HEK293T (cell line): ENCODE measurements at regions not wholly inside any gene's neighbourhood (a gene's known extent, or its start where the extent isn't known, plus 50 kb on each side); places are given as distances from the start of the nearest gene placed in this dataset.

Source experiments
- CTCF ChIA-PET: fragments of 350-600 bp; formaldehyde crosslinking; extraction: SDS; loops from one replicate; lab custom pipeline; 2021; ENCODE audit warnings: antibody characterized with exemption, inconsistent platforms; lab: Yijun Ruan, JAX
- POLR2A ChIA-PET: fragments of 350-600 bp; formaldehyde crosslinking; extraction: SDS; loops from one replicate; lab custom pipeline; 2020; ENCODE audit warnings: antibody characterized with exemption, inconsistent platforms; lab: Yijun Ruan, JAX
- DNase-seq: peaks from one replicate; pipeline ENCODE4 v3.0.0; 2012; ENCODE audit warnings: mixed read lengths; ENCODE audit errors: extremely low spot score
- ARNT ChIP-seq: fragments of 450-650 bp; IDR thresholded peaks from 2 replicates; pipeline ENCODE4 v1.6.1; 2017; ENCODE audit warnings: mild to moderate bottlenecking
- BHLHE40 ChIP-seq: fragments of 450-650 bp; IDR thresholded peaks from 2 replicates; pipeline ENCODE4 v1.6.1; 2016; ENCODE audit warnings: mild to moderate bottlenecking, moderate library complexity, borderline replicate concordance
- ELF4 ChIP-seq: fragments of 450-650 bp; IDR thresholded peaks from 2 replicates; pipeline ENCODE4 v1.6.1; 2017; ENCODE audit warnings: antibody characterized with exemption
- FOXA1 ChIP-seq: fragments of 450-650 bp; IDR thresholded peaks from 2 replicates; pipeline ENCODE4 v1.6.1; 2016; ENCODE audit warnings: mild to moderate bottlenecking
- FOXK2 ChIP-seq: fragments of 450-650 bp; IDR thresholded peaks from 2 replicates; pipeline ENCODE4 v1.6.1; 2016; ENCODE audit warnings: mild to moderate bottlenecking
- FOXM1 ChIP-seq: fragments of 450-650 bp; IDR thresholded peaks from 2 replicates; pipeline ENCODE4 v1.6.1; 2017; ENCODE audit warnings: mild to moderate bottlenecking, borderline replicate concordance
- HDGF ChIP-seq: fragments of 450-650 bp; IDR thresholded peaks from 2 replicates; pipeline ENCODE4 v1.6.1; 2017; ENCODE audit warnings: antibody characterized with exemption, borderline replicate concordance
- L3MBTL2 ChIP-seq: fragments of 450-650 bp; conservative IDR thresholded peaks from 2 replicates; pipeline ENCODE4 v1.6.1; 2016; ENCODE audit warnings: mild to moderate bottlenecking
- LEF1 ChIP-seq: fragments of 450-650 bp; IDR thresholded peaks from 2 replicates; pipeline ENCODE4 v1.6.1; 2017; ENCODE audit warnings: mild to moderate bottlenecking, borderline replicate concordance
- PKNOX1 ChIP-seq: fragments of 450-650 bp; IDR thresholded peaks from 2 replicates; pipeline ENCODE4 v1.6.1; 2016
- SP1 ChIP-seq: fragments of 450-650 bp; IDR thresholded peaks from 2 replicates; pipeline ENCODE4 v1.6.1; 2017
- SUZ12 ChIP-seq: fragments of 450-650 bp; IDR thresholded peaks from 2 replicates; pipeline ENCODE4 v1.6.1; 2016; ENCODE audit warnings: mild to moderate bottlenecking
- TARDBP ChIP-seq: fragments of 450-650 bp; IDR thresholded peaks from 2 replicates; pipeline ENCODE4 v1.6.1; 2016
- ZNF384 ChIP-seq: fragments of 450-650 bp; IDR thresholded peaks from 2 replicates; pipeline ENCODE4 v1.6.1; 2016

- CTCF ChIA-PET, result no interaction called here
Measured at GRCh38 chrX:80354966-80355465, 65.2 kb upstream of the TENT5D start.

More at GRCh38 chrX:80354966-80355465, 65.2 kb upstream of the TENT5D start:
- TF ChIP-seq L3MBTL2 (no peak), BHLHE40 (no peak), FOXM1 (no peak), FOXK2 (no peak), SUZ12 (no peak), PKNOX1 (no peak), LEF1 (no peak), ELF4 (no peak), HDGF (no peak), TARDBP (no peak), ZNF384 (no peak), FOXA1 (no peak), ARNT (no peak), SP1 (no peak)
- DNase-seq, result no peak
- POLR2A ChIA-PET, result no interaction called here
